ENCODE measurements at regions not wholly inside any gene's neighbourhood (a gene's known extent, or its start where the extent isn't known, plus 50 kb on each side); places are given as distances from the start of the nearest gene placed in this dataset.

GRCh38 chr6:128739112-128739511 lies 143.8 kb upstream of the LAMA2 start:
- no peak for TF ChIP-seq POLR2AphosphoS5 (IDR thresholded peaks at IDR 0.05)
- TF ChIP-seq, protein P1, sequence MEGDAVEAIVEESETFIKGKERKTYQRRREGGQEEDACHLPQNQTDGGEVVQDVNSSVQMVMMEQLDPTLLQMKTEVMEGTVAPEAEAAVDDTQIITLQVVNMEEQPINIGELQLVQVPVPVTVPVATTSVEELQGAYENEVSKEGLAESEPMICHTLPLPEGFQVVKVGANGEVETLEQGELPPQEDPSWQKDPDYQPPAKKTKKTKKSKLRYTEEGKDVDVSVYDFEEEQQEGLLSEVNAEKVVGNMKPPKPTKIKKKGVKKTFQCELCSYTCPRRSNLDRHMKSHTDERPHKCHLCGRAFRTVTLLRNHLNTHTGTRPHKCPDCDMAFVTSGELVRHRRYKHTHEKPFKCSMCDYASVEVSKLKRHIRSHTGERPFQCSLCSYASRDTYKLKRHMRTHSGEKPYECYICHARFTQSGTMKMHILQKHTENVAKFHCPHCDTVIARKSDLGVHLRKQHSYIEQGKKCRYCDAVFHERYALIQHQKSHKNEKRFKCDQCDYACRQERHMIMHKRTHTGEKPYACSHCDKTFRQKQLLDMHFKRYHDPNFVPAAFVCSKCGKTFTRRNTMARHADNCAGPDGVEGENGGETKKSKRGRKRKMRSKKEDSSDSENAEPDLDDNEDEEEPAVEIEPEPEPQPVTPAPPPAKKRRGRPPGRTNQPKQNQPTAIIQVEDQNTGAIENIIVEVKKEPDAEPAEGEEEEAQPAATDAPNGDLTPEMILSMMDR (IDR thresholded peaks at IDR 0.05) = no peak
